ENCODE measurements at regions not wholly inside any gene's neighbourhood (a gene's known extent, or its start where the extent isn't known, plus 50 kb on each side); places are given as distances from the start of the nearest gene placed in this dataset.
A peak's percentile ranks its signal among the peaks of the same experiment; 100 is the strongest.

- H3K4me3 ChIP-seq: no peak overlapping the region
- in situ Hi-C loops (cut with MboI; ENCODE audit: low pct_ligation_motif_present in 1 of 4, low pct_unique_long_range_greater_than_20kb in 1 of 4, low sequenced_read_pairs in 3 of 4) (no loop called here), intact Hi-C loops (cut with DNase I; ENCODE audit: low total_unique reads) (no loop called here)
- 68 to 69% methylated on average over 3 of the region's 3 CpGs for WGBS, 2 donors (ENCODE audit: low coverage in 1 of 2)
- no peaks in the 10 kb centered on the region for H3K4me1 ChIP-seq
- TF ChIP-seq POLR2A (IDR thresholded peaks at IDR 0.05) (no peak), CTCF (IDR thresholded peaks at IDR 0.05) (no peak)
- H3K36me3 ChIP-seq: no peaks in the 10 kb centered on the region
- H3K27me3 ChIP-seq: no peaks in the 10 kb centered on the region
- no peaks in the 10 kb centered on the region for H3K9me3 ChIP-seq
- no peak for DNase-seq
- no peak overlapping the region for H3K27ac ChIP-seq
These were observed 184.2 kb upstream of the TSHZ2 start for GRCh38 chr20:52787962-52788361.

- no peak for DNase-seq
- no peaks in the 10 kb centered on the region for H3K36me3 ChIP-seq
- 61% methylated on average over 3 of the region's 3 CpGs; no CpG with 5 or more reads in 1 of the 2 donors for WGBS, 2 donors (ENCODE audit: low coverage in 1 of 2)
- H3K27me3 ChIP-seq: no peaks in the 10 kb centered on the region
- no peaks in the 10 kb centered on the region for H3K9me3 ChIP-seq
- intact Hi-C loops (cut with DNase I; ENCODE audit: low total_unique reads) (no loop called here), in situ Hi-C loops (cut with MboI; ENCODE audit: low pct_ligation_motif_present in 1 of 4, low pct_unique_long_range_greater_than_20kb in 1 of 4, low sequenced_read_pairs in 3 of 4) (no loop called here)
- H3K4me3 ChIP-seq: no peak overlapping the region
- TF ChIP-seq EP300 (IDR thresholded peaks at IDR 0.05; ENCODE audit: low read depth): no peak
- TF ChIP-seq POLR2AphosphoS5 (IDR thresholded peaks at IDR 0.05): no peak
- no peak for TF ChIP-seq CTCF (IDR thresholded peaks at IDR 0.05)
- no peak for TF ChIP-seq POLR2A (IDR thresholded peaks at IDR 0.05)
- no peaks in the 10 kb centered on the region for H3K4me1 ChIP-seq
- H3K27ac ChIP-seq: no peak overlapping the region
These were observed 184.9 kb upstream of the TSHZ2 start for GRCh38 chr20:52787216-52787615.

- TF ChIP-seq POLR2AphosphoS5 (IDR thresholded peaks at IDR 0.05) (no peak), CTCF (IDR thresholded peaks at IDR 0.05) (no peak), POLR2A (IDR thresholded peaks at IDR 0.05) (no peak), EP300 (IDR thresholded peaks at IDR 0.05; ENCODE audit: low read depth) (no peak)
- H3K4me1 ChIP-seq: no peaks in the 10 kb centered on the region
- no peak overlapping the region for H3K4me3 ChIP-seq
- H3K27me3 ChIP-seq: no peaks in the 10 kb centered on the region
- H3K9me3 ChIP-seq: no peaks in the 10 kb centered on the region
- intact Hi-C loops (cut with DNase I; ENCODE audit: low total_unique reads) (no loop called here), in situ Hi-C loops (cut with MboI; ENCODE audit: low pct_ligation_motif_present in 1 of 4, low pct_unique_long_range_greater_than_20kb in 1 of 4, low sequenced_read_pairs in 3 of 4) (no loop called here)
- no peak overlapping the region for H3K27ac ChIP-seq
- DNase-seq: no peak
- H3K36me3 ChIP-seq: no peaks in the 10 kb centered on the region
- WGBS, 2 donors (ENCODE audit: low coverage in 1 of 2): 37 to 49% methylated on average over 2 to 6 of the region's 6 CpGs
These were observed 186.5 kb upstream of the TSHZ2 start for GRCh38 chr20:52785679-52786078.

GRCh38 chr20:52783769-52784168, 188.4 kb upstream of the TSHZ2 start:
- no peaks in the 10 kb centered on the region for H3K27me3 ChIP-seq
- H3K36me3 ChIP-seq: no peaks in the 10 kb centered on the region
- in situ Hi-C loops (cut with MboI; ENCODE audit: low pct_ligation_motif_present in 1 of 4, low pct_unique_long_range_greater_than_20kb in 1 of 4, low sequenced_read_pairs in 3 of 4): no loop called here
- intact Hi-C loops (cut with DNase I; ENCODE audit: low total_unique reads): no loop called here
- WGBS, 2 donors (ENCODE audit: low coverage in 1 of 2): 43 to 57% methylated on average over 2 of the region's 2 CpGs
- H3K9me3 ChIP-seq: no peaks in the 10 kb centered on the region
- no peak for DNase-seq
- H3K4me3 ChIP-seq: no peak overlapping the region
- no peak overlapping the region for H3K27ac ChIP-seq
- no peaks in the 10 kb centered on the region for H3K4me1 ChIP-seq
- TF ChIP-seq POLR2AphosphoS5 (IDR thresholded peaks at IDR 0.05) (no peak), CTCF (IDR thresholded peaks at IDR 0.05) (peak in 1 of 5 experiments; percentile 16)
